HepG2 (cell line): ENCODE measurements at regions not wholly inside any gene's neighbourhood (a gene's known extent, or its start where the extent isn't known, plus 50 kb on each side); places are given as distances from the start of the nearest gene placed in this dataset.

ENCODE experiments used
- ATAC-seq: fragments of 200-7000 bp; cut with Tn5 transposase; 3 replicates; pipeline ENCODE4 v1.9.1; 2020; ENCODE audit warnings: mild to moderate bottlenecking, moderate library complexity
- BruUV-seq: library from RNA; stranded (reverse); fragments of 400-500 nt; replicated peaks from 2 replicates; lab custom pipeline; 2021; lab: Mats Ljungman, UMichigan
- CTCF ChIA-PET: fragments of 300-600 bp; formaldehyde crosslinking; extraction: SDS; loops from one replicate; lab custom pipeline; 2021; ENCODE audit warnings: low total read pairs, inconsistent platforms, low intra/inter-chr PET ratio; lab: Yijun Ruan, JAX
- POLR2A ChIA-PET: fragments of 350-600 bp; sonication (Branson Sonifier 250); formaldehyde crosslinking; loops from one replicate; lab custom pipeline; 2020; ENCODE audit warnings: antibody characterized with exemption, inconsistent platforms; lab: Yijun Ruan, JAX
- DNase-seq: peaks from one replicate; pipeline ENCODE4 v3.0.0-alpha.2; 2015; ENCODE audit warnings: low spot score
- FAIRE-seq: peaks from 3 replicates; lab custom pipeline; 2011; peaks lifted over from hg19 to GRCh38; lab: Jason Lieb, UNC
- H2AFZ ChIP-seq: one replicate; pipeline ENCODE4 v1.6.1; 2011; ENCODE audit warnings: low read length, inconsistent platforms
- H3K27ac ChIP-seq: fragments of 300-600 bp; 3 replicates; pipeline ENCODE4 v1.8.0; 2011; ENCODE audit warnings: mixed run types, mild to moderate bottlenecking, mixed read lengths, low read length, inconsistent platforms; ENCODE audit not compliant: insufficient read depth; ENCODE audit errors: extremely low read length
- H3K27me3 ChIP-seq, 2 experiments: fragments of 200-600 bp in 1 of 2; 2 replicates in 1 of 2; 3 replicates in 1 of 2; pipeline versions ENCODE4 v1.6.0 to v1.8.0; 2011; ENCODE audit warnings: low read length in 2 of 2, mild to moderate bottlenecking in 2 of 2, moderate library complexity in 2 of 2, inconsistent platforms in 1 of 2; ENCODE audit not compliant: insufficient read depth in 2 of 2, control insufficient read depth in 1 of 2
- H3K36me3 ChIP-seq, 2 experiments: fragments of 200-600 bp in 1 of 2; replicated peaks in 1 of 2; 2 replicates in 1 of 2; 3 replicates in 1 of 2; pipeline versions ENCODE4 v1.5.1 to v1.8.0; 2011; ENCODE audit warnings: low read length in 2 of 2, inconsistent platforms in 1 of 2; ENCODE audit not compliant: insufficient read depth in 2 of 2, control insufficient read depth in 1 of 2
- H3K4me1 ChIP-seq: 2 replicates; pipeline ENCODE4 v1.5.1; 2012; ENCODE audit warnings: low read length, inconsistent platforms; ENCODE audit not compliant: insufficient read depth
- H3K4me2 ChIP-seq: 2 replicates; pipeline ENCODE4 v1.6.0; 2011; ENCODE audit warnings: low read depth, low read length, inconsistent platforms
- H3K4me3 ChIP-seq, 3 experiments: fragments of 200-600 bp in 1 of 3; sonication (generic), shearing (Covaris generic) in 1 of 3; replicated peaks in 1 of 3; 2 replicates each; pipeline ENCODE4 v1.5.1; 2011 to 2016; ENCODE audit warnings: low read length in 3 of 3, inconsistent platforms in 2 of 3, low read depth in 2 of 3, mild to moderate bottlenecking in 2 of 3, control low read depth in 1 of 3, mixed read lengths in 1 of 3; ENCODE audit not compliant: insufficient read depth in 1 of 3
- H3K79me2 ChIP-seq: one replicate; pipeline ENCODE4 v1.6.1; 2011; ENCODE audit warnings: low read length, inconsistent platforms; ENCODE audit not compliant: insufficient read depth
- H3K9ac ChIP-seq: 2 replicates; pipeline ENCODE4 v1.6.0; 2011; ENCODE audit warnings: mild to moderate bottlenecking, low read depth, low read length, inconsistent platforms; ENCODE audit not compliant: insufficient read depth
- H3K9me3 ChIP-seq: 2 replicates; pipeline ENCODE4 v1.5.1; 2012; ENCODE audit warnings: mild to moderate bottlenecking, low read length
- H4K20me1 ChIP-seq: 2 replicates; pipeline ENCODE4 v1.6.0; 2011; ENCODE audit warnings: inconsistent platforms, mild to moderate bottlenecking, low read length, moderate library complexity; ENCODE audit not compliant: insufficient read depth
- GABPA ChIP-seq, 2 experiments: IDR thresholded peaks; 2 replicates each; pipeline ENCODE4 v1.6.1; 2011 to 2016; ENCODE audit warnings: low read depth in 2 of 2, low read length in 1 of 2, missing biosample characterization in 1 of 2, missing genetic modification characterization in 1 of 2
- HCFC1 ChIP-seq: fragments of 150-350 bp; IDR thresholded peaks from 2 replicates; pipeline ENCODE4 v1.6.1; 2014; ENCODE audit warnings: low read depth, low read length
- KLF15 ChIP-seq: sonication (generic); formaldehyde crosslinking; IDR thresholded peaks from 2 replicates; pipeline ENCODE4 v1.8.1; 2023; ENCODE audit warnings: borderline replicate concordance, mild to moderate bottlenecking, inconsistent platforms, missing genetic modification reagents, mixed read lengths
- MBNL3 ChIP-seq: fragments of 250-450 bp; sonication (Bioruptor Pico); conservative IDR thresholded peaks from 2 replicates; pipeline ENCODE4 v1.8.0; 2022; ENCODE audit warnings: mild to moderate bottlenecking, inconsistent platforms
- MIXL1 ChIP-seq: IDR thresholded peaks from 2 replicates; pipeline ENCODE4 v1.6.1; 2016
- NRL ChIP-seq: sonication (generic); formaldehyde crosslinking; IDR thresholded peaks from 2 replicates; pipeline ENCODE4 v1.5.0; 2020; ENCODE audit warnings: missing genetic modification reagents, mild to moderate bottlenecking, moderate library complexity, borderline replicate concordance
- RARA ChIP-seq: IDR thresholded peaks from 2 replicates; pipeline ENCODE4 v1.6.1; 2016; ENCODE audit warnings: missing genetic modification reagents, missing compliant biosample characterization
- SCMH1 ChIP-seq: sonication (generic); formaldehyde crosslinking; IDR thresholded peaks from 2 replicates; pipeline ENCODE4 v1.9.0; 2021; ENCODE audit warnings: missing genetic modification reagents, mild to moderate bottlenecking, borderline replicate concordance
- TBP ChIP-seq: sonication (generic); formaldehyde crosslinking; IDR thresholded peaks from 2 replicates; pipeline ENCODE4 v1.5.0; 2020; ENCODE audit warnings: missing genetic modification reagents
- ZNF24 ChIP-seq: fragments of 450-650 bp; IDR thresholded peaks from 2 replicates; pipeline ENCODE4 v1.6.1; 2017; ENCODE audit warnings: antibody characterized with exemption, mild to moderate bottlenecking
- ZNF335 ChIP-seq: sonication (generic); formaldehyde crosslinking; IDR thresholded peaks from 2 replicates; pipeline ENCODE4 v1.4.0; 2020; ENCODE audit warnings: missing genetic modification reagents
- ZNF589 ChIP-seq: sonication (generic); formaldehyde crosslinking; conservative IDR thresholded peaks from 2 replicates; pipeline ENCODE4 v1.8.0; 2022; ENCODE audit warnings: mild to moderate bottlenecking, moderate library complexity, missing genetic modification reagents
- WGBS: methylation state at CpG from one replicate; pipeline ENCODE4 v1.1.6; 2017; ENCODE audit warnings: low lambda C conversion rate; 5-methylcytosine and 5-hydroxymethylcytosine counted together
- in situ Hi-C: cut with HindIII; loops from 2 replicates; pipeline ENCODE4 v1.10.0; 2017; ENCODE audit warnings: low pct_unique_long_range_greater_than_20kb; ENCODE audit not compliant: extremely low pct_ligation_motif_present
- intact Hi-C: fragments of 100-400 bp; cut with micrococcal nuclease; formaldehyde crosslinking; loops from one replicate; pipeline ENCODE4 v1.10.0; 2022; ENCODE audit not compliant: unreplicated experiment
- TF ChIP-seq, protein P1 (sequence below): sonication (generic); formaldehyde crosslinking; IDR thresholded peaks from 2 replicates; pipeline ENCODE4 v1.4.0; 2020; ENCODE audit warnings: missing genetic modification reagents
- TF ChIP-seq, protein P2 (sequence below): sonication (generic); formaldehyde crosslinking; IDR thresholded peaks from 2 replicates; pipeline ENCODE4 v1.4.0; 2020; ENCODE audit warnings: missing genetic modification reagents
- TF ChIP-seq, protein P3 (sequence below): sonication (generic); formaldehyde crosslinking; IDR thresholded peaks from 2 replicates; pipeline ENCODE4 v1.5.0; 2020; ENCODE audit warnings: mild to moderate bottlenecking, missing genetic modification reagents, moderate library complexity
- TF ChIP-seq, protein P4 (sequence below): sonication (generic); formaldehyde crosslinking; IDR thresholded peaks from 2 replicates; pipeline ENCODE4 v1.5.0; 2020; ENCODE audit warnings: missing genetic modification reagents

DNA sequence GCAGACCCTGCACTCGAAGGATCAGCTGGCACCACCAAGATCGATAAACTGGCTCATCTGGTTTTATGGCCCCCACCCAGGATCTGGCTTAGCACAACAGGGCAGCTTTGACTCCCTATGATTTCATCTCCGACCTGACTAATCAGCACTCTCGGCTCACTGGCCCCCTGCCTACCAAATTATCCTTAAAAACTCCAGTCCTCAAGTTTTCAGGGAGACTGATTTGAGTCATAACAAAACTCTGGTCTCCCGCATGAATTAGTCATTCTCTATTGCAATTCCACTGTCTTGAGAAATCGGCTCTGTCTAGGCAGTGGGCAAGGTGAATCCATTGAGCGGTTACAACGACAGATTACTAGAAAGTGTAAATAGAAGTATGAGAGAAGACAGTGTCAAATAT lies 521.9 kb upstream of the RGMA start (continued):
- TF ChIP-seq NRL (CRISPR knock-in tag) (no peak), RARA (no peak), ZNF24 (no peak)
- TF ChIP-seq, protein P1, sequence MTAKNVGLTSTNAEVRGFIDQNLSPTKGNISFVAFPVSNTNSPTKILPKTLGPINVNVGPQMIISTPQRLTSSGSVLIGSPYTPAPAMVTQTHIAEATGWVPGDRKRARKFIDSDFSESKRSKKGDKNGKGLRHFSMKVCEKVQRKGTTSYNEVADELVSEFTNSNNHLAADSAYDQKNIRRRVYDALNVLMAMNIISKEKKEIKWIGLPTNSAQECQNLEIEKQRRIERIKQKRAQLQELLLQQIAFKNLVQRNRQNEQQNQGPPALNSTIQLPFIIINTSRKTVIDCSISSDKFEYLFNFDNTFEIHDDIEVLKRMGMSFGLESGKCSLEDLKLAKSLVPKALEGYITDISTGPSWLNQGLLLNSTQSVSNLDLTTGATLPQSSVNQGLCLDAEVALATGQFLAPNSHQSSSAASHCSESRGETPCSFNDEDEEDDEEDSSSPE (CRISPR knock-in tag) = no peak
- TF ChIP-seq, protein P2, sequence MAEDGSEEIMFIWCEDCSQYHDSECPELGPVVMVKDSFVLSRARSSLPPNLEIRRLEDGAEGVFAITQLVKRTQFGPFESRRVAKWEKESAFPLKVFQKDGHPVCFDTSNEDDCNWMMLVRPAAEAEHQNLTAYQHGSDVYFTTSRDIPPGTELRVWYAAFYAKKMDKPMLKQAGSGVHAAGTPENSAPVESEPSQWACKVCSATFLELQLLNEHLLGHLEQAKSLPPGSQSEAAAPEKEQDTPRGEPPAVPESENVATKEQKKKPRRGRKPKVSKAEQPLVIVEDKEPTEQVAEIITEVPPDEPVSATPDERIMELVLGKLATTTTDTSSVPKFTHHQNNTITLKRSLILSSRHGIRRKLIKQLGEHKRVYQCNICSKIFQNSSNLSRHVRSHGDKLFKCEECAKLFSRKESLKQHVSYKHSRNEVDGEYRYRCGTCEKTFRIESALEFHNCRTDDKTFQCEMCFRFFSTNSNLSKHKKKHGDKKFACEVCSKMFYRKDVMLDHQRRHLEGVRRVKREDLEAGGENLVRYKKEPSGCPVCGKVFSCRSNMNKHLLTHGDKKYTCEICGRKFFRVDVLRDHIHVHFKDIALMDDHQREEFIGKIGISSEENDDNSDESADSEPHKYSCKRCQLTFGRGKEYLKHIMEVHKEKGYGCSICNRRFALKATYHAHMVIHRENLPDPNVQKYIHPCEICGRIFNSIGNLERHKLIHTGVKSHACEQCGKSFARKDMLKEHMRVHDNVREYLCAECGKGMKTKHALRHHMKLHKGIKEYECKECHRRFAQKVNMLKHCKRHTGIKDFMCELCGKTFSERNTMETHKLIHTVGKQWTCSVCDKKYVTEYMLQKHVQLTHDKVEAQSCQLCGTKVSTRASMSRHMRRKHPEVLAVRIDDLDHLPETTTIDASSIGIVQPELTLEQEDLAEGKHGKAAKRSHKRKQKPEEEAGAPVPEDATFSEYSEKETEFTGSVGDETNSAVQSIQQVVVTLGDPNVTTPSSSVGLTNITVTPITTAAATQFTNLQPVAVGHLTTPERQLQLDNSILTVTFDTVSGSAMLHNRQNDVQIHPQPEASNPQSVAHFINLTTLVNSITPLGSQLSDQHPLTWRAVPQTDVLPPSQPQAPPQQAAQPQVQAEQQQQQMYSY (CRISPR knock-in tag) = no peak

DNA sequence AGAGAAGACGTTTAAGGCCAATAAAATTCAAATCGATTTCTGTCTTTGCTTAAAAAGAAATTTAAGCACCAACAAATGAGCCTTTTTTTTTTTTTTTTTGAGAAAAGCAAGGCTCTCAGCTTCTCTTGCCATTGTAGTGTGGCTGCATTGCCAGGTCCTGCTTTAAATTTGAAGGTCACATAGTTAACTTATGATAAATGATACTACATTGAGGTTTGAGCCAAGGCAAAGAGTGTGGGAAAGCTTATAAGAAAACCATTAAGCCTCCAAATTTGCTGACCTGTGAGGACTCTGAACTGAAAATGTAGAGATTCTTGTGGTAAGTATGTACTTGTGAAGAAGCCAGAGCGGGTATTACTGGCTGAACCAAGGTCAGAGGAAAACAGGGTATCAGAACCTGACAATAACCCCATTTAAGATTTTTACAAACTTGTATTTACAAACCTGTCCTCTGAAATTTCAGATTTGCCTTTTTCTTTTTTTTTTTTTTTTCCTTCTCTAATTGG lies 519.7 kb upstream of the RGMA start:
- Histone ChIP-seq H3K4me1 (no peaks in the 10 kb centered on the region), H3K4me3 (no peak overlapping the region), H3K27me3 (no peaks in the 10 kb centered on the region; a peak in 1 of 5 replicates), H3K9me3 (no peaks in the 10 kb centered on the region), H3K36me3 (no peaks in the 10 kb centered on the region), H3K4me2 (no peak overlapping the region), H4K20me1 (no peaks in the 10 kb centered on the region), H3K27ac (no peak overlapping the region), H2AFZ (no peak overlapping the region), H3K9ac (no peak overlapping the region), H3K79me2 (no peaks in the 10 kb centered on the region)
- WGBS = 6% methylated on average over 3 of the region's 3 CpGs
- POLR2A ChIA-PET = no interaction called here
- no TSS peak for BruUV-seq
- intact Hi-C loops = no loop called here
- CTCF ChIA-PET = no interaction called here
- in situ Hi-C loops = no loop called here
- FAIRE-seq (no peak), DNase-seq (no peak), ATAC-seq (no peak)
- TF ChIP-seq, protein P3, sequence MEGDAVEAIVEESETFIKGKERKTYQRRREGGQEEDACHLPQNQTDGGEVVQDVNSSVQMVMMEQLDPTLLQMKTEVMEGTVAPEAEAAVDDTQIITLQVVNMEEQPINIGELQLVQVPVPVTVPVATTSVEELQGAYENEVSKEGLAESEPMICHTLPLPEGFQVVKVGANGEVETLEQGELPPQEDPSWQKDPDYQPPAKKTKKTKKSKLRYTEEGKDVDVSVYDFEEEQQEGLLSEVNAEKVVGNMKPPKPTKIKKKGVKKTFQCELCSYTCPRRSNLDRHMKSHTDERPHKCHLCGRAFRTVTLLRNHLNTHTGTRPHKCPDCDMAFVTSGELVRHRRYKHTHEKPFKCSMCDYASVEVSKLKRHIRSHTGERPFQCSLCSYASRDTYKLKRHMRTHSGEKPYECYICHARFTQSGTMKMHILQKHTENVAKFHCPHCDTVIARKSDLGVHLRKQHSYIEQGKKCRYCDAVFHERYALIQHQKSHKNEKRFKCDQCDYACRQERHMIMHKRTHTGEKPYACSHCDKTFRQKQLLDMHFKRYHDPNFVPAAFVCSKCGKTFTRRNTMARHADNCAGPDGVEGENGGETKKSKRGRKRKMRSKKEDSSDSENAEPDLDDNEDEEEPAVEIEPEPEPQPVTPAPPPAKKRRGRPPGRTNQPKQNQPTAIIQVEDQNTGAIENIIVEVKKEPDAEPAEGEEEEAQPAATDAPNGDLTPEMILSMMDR (CRISPR knock-in tag) = no peak
- TF ChIP-seq ZNF335 (CRISPR knock-in tag) (no peak), MIXL1 (CRISPR knock-in tag) (no peak), ZNF589 (CRISPR knock-in tag) (no peak), KLF15 (CRISPR knock-in tag) (no peak), GABPA (IDR thresholded peaks at IDR 0.05; ENCODE audit: low read depth, low read length) (no peak), GABPA (CRISPR knock-in tag; IDR thresholded peaks at IDR 0.05; ENCODE audit: low read depth) (no peak), TBP (CRISPR knock-in tag) (no peak), MBNL3 (CRISPR knock-in tag) (no peak), HCFC1 (no peak), SCMH1 (CRISPR knock-in tag) (no peak)
- TF ChIP-seq, protein P4, sequence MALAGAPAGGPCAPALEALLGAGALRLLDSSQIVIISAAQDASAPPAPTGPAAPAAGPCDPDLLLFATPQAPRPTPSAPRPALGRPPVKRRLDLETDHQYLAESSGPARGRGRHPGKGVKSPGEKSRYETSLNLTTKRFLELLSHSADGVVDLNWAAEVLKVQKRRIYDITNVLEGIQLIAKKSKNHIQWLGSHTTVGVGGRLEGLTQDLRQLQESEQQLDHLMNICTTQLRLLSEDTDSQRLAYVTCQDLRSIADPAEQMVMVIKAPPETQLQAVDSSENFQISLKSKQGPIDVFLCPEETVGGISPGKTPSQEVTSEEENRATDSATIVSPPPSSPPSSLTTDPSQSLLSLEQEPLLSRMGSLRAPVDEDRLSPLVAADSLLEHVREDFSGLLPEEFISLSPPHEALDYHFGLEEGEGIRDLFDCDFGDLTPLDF (CRISPR knock-in tag) = no peak
